ENCODE measurements at regions not wholly inside any gene's neighbourhood (a gene's known extent, or its start where the extent isn't known, plus 50 kb on each side); places are given as distances from the start of the nearest gene placed in this dataset.

GRCh38 chr7:27302590-27302989 lies 60.0 kb downstream of the EVX1 start:
- no peak for TF ChIP-seq CHD2 (IDR thresholded peaks at IDR 0.05; ENCODE audit: low read depth, low read length)
- TF ChIP-seq WIZ (CRISPR knock-in tag; IDR thresholded peaks at IDR 0.05), result no peak
- TF ChIP-seq JUND (CRISPR knock-in tag; IDR thresholded peaks at IDR 0.05), result no peak
- TF ChIP-seq ZNF710 (CRISPR knock-in tag; IDR thresholded peaks at IDR 0.05; ENCODE audit: borderline replicate concordance), result no peak
- no peak for TF ChIP-seq CAMTA2 (CRISPR knock-in tag; IDR thresholded peaks at IDR 0.05; ENCODE audit: borderline replicate concordance)
- no peak for TF ChIP-seq ATF5 (CRISPR knock-in tag; IDR thresholded peaks at IDR 0.05; ENCODE audit: low read depth)
- no peak for TF ChIP-seq ZBTB26 (CRISPR knock-in tag; IDR thresholded peaks at IDR 0.05; ENCODE audit: borderline replicate concordance)
